Germinal center (tissue), 1 donor: ENCODE measurements at regions not wholly inside any gene's neighbourhood (a gene's known extent, or its start where the extent isn't known, plus 50 kb on each side); places are given as distances from the start of the nearest gene placed in this dataset.

Experiments used
- DNase-seq: peaks from one replicate; pipeline ENCODE4 v3.0.0; 2012; ENCODE audit warnings: mixed read lengths, low spot score

DNA sequence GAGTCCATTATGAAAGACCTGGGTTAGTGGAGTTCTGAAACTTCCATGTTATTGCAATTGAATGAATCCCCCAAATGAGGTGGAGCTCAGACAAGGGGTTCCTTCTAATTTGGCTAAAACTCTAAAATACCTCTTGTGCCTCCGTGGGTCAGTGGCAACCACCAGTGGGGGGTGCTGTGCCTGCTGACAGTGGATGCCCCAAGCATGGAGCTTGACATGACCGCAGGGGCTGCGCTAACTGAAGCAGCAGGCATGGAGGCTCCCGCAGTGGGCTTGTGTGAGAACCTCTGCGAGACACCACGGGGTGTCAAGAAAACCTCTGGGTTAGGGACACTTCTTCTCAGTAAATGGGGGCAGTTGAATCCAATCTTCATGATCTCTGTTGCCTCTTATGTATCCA, 200.5 kb downstream of the DRD1 start:
- DNase-seq, result no peak

- DNase-seq, result no peak
Measured at GRCh38 chr5:175242207-175242606, 201.8 kb downstream of the DRD1 start.

- no peak for DNase-seq
Measured at GRCh38 chr5:175238326-175238725, 205.7 kb downstream of the DRD1 start.

DNA sequence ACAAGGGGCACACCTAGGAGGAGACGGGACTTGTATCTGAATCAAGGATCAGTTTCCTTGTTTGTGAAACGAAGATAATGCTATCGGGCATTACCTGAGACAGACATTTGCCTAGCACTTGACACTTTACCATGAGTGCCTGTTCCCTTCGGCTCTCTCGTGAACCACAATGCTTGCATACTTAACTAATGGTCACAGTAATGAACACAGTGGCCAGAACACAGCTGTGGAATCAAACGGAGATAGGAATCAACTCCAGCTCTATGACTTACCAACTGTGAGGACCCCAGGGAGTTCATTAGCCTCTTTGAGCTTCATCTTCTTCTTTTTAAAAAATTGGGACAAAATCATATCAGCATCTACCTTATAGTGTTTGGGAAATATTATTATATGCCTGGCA, 207.8 kb downstream of the DRD1 start:
- no peak for DNase-seq

GRCh38 chr5:175235251-175235960, 208.6 kb downstream of the DRD1 start:
- DNase-seq, result no peak

GRCh38 chr5:175230299-175230698, 213.7 kb downstream of the DRD1 start:
- no peak for DNase-seq

DNA sequence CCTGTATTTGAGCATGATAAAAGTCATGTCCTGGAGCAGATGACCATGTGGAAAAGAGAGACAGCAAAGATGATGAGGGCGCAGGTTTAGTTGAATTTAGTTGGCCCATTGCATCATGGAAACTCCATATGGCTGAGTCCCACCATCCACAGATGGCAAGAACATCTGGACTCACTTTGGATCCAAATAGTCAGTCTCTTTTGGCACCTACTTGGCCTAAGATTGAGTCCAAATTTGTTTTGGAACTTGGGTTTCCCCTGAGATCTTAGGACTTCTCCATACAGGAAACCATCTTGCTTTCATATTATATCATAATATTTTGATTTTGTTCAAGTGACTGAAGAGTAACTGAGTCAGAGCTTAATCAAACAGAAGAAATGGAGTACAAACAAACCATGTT, 217.5 kb downstream of the DRD1 start:
- DNase-seq, result no peak

GRCh38 chr5:175223291-175223690, 220.7 kb downstream of the DRD1 start:
- no peak for DNase-seq

- DNase-seq, result no peak
Measured at GRCh38 chr5:175222621-175223020, 221.4 kb downstream of the DRD1 start.

- DNase-seq, result no peak
Measured at GRCh38 chr5:175220549-175220948, 223.4 kb downstream of the DRD1 start.

DNA sequence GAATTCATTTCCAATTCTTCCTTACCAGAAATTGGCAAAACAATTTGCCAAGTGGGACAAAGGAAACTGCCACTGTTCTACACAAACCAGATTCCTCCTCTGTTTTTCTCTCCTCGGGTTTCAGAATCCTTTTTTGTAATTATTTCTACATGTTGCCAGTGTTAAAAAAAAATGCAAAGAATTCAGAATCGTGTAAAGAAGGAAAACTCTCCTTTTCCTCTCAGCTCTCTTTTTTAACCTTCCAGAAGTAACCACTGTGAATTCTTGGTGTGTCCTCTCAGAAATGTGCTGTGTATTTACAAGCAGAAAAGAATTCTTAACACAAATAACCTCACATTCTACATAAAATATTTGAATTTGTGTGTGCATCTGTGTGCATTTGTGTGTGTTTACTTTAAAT, 224.6 kb downstream of the DRD1 start:
- no peak for DNase-seq

- DNase-seq, result no peak
Measured at GRCh38 chr5:175216991-175217390, 227.0 kb downstream of the DRD1 start.

DNA sequence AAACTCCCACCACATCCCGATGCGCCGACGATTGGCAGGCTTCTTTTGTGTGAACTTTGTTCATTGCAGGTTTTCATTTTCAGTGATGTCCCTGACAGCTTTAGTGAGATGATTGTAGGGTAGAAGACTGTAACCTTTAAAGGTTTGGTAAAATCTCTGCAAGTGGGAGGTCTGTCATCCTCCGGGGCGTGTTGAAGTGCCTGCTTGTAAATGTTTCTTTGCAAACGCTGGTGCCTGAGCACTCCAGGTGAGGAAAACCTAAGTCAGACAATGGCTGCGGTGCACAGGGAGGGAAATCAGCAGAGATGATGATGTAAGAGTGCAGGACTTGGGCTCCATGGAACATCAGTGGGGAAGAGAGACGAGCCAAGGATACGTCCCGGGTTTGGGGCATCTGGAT, 228.1 kb downstream of the DRD1 start:
- DNase-seq, result no peak

DNA sequence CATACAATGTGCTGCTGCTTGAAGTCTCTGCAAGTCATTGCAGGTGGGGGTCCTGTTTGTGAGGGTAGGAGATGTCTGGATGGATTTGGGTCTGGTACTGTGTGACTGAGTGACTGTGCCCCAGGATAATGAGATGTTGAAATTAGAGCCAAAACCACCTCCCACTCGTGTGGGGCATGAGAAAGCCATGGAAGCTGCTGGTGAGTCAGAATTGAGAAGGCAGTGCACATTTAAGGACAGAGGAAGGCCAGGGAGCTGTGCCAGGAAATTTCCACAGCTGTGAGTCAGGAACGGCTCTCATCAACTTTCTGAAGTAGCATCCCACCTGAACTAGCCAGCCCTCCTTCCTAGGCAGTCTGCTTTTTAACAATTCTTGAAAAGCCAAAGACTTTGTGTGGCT, 229.8 kb downstream of the DRD1 start:
- DNase-seq, result no peak

DNA sequence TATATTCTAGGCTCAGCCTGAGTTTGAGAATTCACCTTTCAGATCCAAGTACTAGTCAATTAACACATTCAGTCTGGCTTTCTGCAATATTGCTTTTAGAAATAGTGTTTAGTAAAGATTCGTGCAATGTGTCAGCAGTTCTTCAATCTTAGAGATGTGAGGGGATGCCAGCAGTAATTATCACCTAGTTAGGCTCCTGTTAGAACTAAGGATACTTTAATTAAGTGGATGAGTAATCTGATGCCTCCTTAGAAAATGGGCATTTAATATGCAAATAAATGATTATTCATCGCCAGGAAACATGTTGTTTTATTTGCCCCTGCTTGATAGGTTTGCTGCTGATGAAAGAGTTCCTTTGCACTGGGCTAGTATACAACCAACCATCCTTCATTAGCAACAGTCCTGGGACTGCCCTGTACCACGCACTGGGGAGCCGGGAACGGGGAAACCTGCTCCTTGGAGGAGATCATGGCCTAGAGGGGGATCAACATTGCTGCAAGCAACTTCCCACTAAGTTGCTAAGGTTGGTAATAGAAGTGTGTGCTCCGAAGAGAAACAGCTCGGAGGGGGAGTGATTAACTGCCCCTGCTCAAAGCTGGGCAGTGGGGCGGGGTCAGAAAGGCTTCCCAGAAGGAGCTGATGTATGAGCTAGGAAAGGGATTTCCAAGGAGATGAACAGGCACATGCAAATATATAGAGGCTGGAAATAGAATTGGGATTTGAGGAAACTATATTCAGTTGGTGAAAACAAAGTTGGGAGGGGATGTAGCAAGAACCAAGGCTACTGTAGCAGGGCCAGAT, 231.8 kb downstream of the DRD1 start:
- DNase-seq, result no peak

GRCh38 chr5:175207321-175208040, 236.5 kb downstream of the DRD1 start:
- no peak for DNase-seq

GRCh38 chr5:175206669-175207068, 237.3 kb downstream of the DRD1 start:
- no peak for DNase-seq

- DNase-seq, result no peak
Measured at GRCh38 chr5:175202463-175203068, 241.4 kb downstream of the DRD1 start.

DNA sequence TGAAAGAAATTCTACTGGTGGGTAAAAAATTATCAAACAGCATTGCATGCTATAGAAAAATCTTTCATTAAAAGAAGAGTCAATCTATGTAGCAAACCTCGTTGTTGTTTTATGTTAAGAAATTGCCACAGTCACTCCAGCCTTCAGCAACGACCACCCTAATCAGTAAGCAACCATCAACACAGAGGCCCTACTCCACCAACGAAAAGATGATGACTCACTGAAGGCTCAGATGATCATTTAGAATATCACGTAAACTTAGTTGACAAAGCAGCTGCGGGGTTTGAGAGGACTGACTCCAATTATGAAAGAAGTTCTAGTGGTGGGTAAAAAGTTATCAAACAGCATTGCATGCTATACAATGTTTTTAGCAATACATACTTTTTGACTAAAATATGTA, 242.6 kb downstream of the DRD1 start:
- DNase-seq, result no peak

DNA sequence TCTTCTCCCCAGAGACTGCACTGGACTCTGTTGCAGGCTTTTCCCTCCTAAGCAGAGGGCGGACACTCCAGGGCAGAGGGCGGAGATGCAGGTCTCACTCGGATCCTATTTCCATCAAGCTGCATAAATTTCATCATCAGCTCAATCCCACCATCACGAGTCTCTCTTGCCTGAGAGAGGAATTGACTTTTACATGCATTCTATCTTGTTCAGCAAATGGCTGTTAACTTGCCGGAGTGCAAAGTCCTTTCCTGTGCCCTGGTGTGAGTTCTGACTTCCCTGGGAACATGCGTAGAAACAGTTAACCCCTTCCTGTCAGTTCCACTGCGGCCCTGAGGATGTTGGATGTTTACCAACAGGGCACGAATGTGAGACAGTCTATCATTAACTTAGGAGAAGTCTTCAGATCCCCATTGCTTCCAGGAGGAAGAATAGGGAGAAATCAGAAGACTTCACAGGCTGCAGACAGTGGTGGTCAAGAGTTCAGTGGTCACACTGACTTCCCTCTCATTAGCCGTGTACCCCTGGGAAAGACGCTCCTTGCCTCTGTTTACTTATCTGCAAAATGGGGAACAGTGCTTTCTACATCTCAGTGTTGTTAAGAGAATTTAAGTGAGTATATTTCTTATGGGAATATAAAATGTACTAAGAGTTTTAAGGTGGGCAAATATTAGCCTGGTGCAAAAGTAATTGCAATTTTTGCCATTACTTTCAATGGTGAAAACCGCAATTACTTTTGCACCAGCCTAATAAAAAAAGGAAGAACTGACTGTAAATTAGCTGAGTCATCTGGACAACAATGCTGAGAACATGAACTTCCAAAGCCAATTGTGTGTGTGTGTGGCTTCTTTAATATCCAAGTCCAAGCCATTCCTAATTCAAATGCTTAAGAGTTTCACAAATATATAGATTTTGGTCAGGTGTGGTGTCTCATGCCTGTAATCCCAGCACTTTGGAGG, 248.0 kb downstream of the DRD1 start:
- DNase-seq, result no peak

- DNase-seq, result no peak
Measured at GRCh38 chr5:175181331-175181730, 262.7 kb downstream of the DRD1 start.
